ENCODE measurements at regions not wholly inside any gene's neighbourhood (a gene's known extent, or its start where the extent isn't known, plus 50 kb on each side); places are given as distances from the start of the nearest gene placed in this dataset.

GRCh38 chr19:13556552-13556951, 50.3 kb upstream of the CACNA1A start:
- DNase-seq (ENCODE audit: low read depth in 4 of 4, low spot score in 3 of 4): no peak
